Brain microvascular endothelial cell (primary cell): ENCODE measurements at regions not wholly inside any gene's neighbourhood (a gene's known extent, or its start where the extent isn't known, plus 50 kb on each side); places are given as distances from the start of the nearest gene placed in this dataset.

Experiments used
- DNase-seq: peaks from one replicate; pipeline ENCODE4 v3.0.0-alpha.2; 2020
- H3K27ac ChIP-seq: fragments of 250-450 bp; sonication (Bioruptor Pico); 2 replicates; pipeline ENCODE4 v1.5.1; 2020; ENCODE audit warnings: mild to moderate bottlenecking, moderate library complexity
- H3K27me3 ChIP-seq: fragments of 250-450 bp; sonication (Bioruptor Pico); replicated peaks from 2 replicates; pipeline ENCODE4 v1.5.1; 2020; ENCODE audit warnings: mild to moderate bottlenecking
- H3K36me3 ChIP-seq: fragments of 250-450 bp; sonication (Bioruptor Pico); replicated peaks from 2 replicates; pipeline ENCODE4 v1.5.1; 2020; ENCODE audit warnings: mild to moderate bottlenecking
- H3K4me3 ChIP-seq: 2 replicates; pipeline ENCODE4 v1.5.1; 2011; ENCODE audit warnings: low read depth, mild to moderate bottlenecking, control low read depth, low read length, moderate library complexity
- CTCF ChIP-seq: IDR thresholded peaks from 2 replicates; pipeline ENCODE4 v1.5.1; 2011; ENCODE audit warnings: low read depth, mild to moderate bottlenecking, moderate library complexity, low read length, control low read depth, inconsistent platforms; ENCODE audit errors: missing control alignments
- in situ Hi-C: cut with HindIII; loops from 2 replicates; pipeline ENCODE4 v1.10.0; 2017; ENCODE audit warnings: low sequenced_read_pairs, low pct_ligation_motif_present

- DNase-seq, result no peak
- TF ChIP-seq CTCF, result no peak
- no peak overlapping the region for H3K27ac ChIP-seq
- H3K36me3 ChIP-seq, result no peaks in the 10 kb centered on the region
- no peaks in the 10 kb centered on the region for H3K27me3 ChIP-seq
- no peak overlapping the region for H3K4me3 ChIP-seq
- in situ Hi-C loops, result no loop called here
Observed at GRCh38 chr11:42169191-42169590, 709.7 kb upstream of the LRRC4C start.

- no peak for TF ChIP-seq CTCF
- no peak overlapping the region for H3K4me3 ChIP-seq
- H3K36me3 ChIP-seq, result no peaks in the 10 kb centered on the region
- no peak overlapping the region for H3K27ac ChIP-seq
- no peak for DNase-seq
- in situ Hi-C loops, result no loop called here
- no peaks in the 10 kb centered on the region for H3K27me3 ChIP-seq
Observed at GRCh38 chr11:42170601-42171000, 711.1 kb upstream of the LRRC4C start.

- in situ Hi-C loops, result no loop called here
Observed at GRCh38 chr11:42171046-42171445, 711.6 kb upstream of the LRRC4C start.

GRCh38 chr11:42172441-42172840 lies 713.0 kb upstream of the LRRC4C start:
- no peaks in the 10 kb centered on the region for H3K27me3 ChIP-seq
- H3K27ac ChIP-seq, result no peak overlapping the region
- no peak overlapping the region for H3K4me3 ChIP-seq
- H3K36me3 ChIP-seq, result no peaks in the 10 kb centered on the region
- TF ChIP-seq CTCF, result no peak
- no peak for DNase-seq
- in situ Hi-C loops, result no loop called here

More at GRCh38 chr11:42171046-42171445, 711.6 kb upstream of the LRRC4C start:
- Histone ChIP-seq H3K36me3 (no peaks in the 10 kb centered on the region), H3K27ac (no peak overlapping the region), H3K4me3 (no peak overlapping the region), H3K27me3 (no peaks in the 10 kb centered on the region)
- DNase-seq, result no peak
- no peak for TF ChIP-seq CTCF

GRCh38 chr11:42175203-42175602 lies 715.8 kb upstream of the LRRC4C start:
- no peaks in the 10 kb centered on the region for H3K36me3 ChIP-seq
- no peak overlapping the region for H3K4me3 ChIP-seq
- peak overlapping the region; percentile 79 for H3K27ac ChIP-seq
- peak; percentile 90 for DNase-seq
- TF ChIP-seq CTCF, result no peak
- H3K27me3 ChIP-seq, result no peaks in the 10 kb centered on the region
- in situ Hi-C loops, result no loop called here

GRCh38 chr11:42179216-42179615 lies 719.8 kb upstream of the LRRC4C start:
- in situ Hi-C loops, result no loop called here
- Histone ChIP-seq H3K27me3 (no peaks in the 10 kb centered on the region), H3K4me3 (no peak overlapping the region), H3K36me3 (no peaks in the 10 kb centered on the region), H3K27ac (no peak overlapping the region)
- DNase-seq, result no peak
- TF ChIP-seq CTCF, result no peak
